ENCODE measurements at regions not wholly inside any gene's neighbourhood (a gene's known extent, or its start where the extent isn't known, plus 50 kb on each side); places are given as distances from the start of the nearest gene placed in this dataset.

DNA sequence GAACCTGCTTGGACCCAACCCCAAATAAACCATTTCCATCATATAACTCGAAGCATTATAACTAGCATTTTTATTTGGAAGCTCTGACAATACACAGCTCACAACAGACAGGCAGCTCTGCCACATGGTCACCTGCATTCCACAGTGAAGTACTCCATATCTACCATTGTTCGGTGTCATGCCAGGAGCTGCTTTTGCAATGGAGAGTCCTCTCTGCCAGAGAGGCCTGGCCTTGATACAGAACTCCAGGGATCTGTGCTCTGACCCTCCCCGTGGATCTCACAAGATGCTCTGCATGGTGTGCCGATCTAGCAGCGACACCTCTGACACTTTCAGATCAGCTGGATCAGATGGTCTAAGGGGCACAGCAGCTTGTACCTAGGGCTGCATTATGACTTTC is 109.6 kb downstream of the SYF2 start:
- TF ChIP-seq, protein P1, sequence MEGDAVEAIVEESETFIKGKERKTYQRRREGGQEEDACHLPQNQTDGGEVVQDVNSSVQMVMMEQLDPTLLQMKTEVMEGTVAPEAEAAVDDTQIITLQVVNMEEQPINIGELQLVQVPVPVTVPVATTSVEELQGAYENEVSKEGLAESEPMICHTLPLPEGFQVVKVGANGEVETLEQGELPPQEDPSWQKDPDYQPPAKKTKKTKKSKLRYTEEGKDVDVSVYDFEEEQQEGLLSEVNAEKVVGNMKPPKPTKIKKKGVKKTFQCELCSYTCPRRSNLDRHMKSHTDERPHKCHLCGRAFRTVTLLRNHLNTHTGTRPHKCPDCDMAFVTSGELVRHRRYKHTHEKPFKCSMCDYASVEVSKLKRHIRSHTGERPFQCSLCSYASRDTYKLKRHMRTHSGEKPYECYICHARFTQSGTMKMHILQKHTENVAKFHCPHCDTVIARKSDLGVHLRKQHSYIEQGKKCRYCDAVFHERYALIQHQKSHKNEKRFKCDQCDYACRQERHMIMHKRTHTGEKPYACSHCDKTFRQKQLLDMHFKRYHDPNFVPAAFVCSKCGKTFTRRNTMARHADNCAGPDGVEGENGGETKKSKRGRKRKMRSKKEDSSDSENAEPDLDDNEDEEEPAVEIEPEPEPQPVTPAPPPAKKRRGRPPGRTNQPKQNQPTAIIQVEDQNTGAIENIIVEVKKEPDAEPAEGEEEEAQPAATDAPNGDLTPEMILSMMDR (IDR thresholded peaks at IDR 0.05; ENCODE audit: poor library complexity, severe bottlenecking) = no peak
- TF ChIP-seq POLR2AphosphoS5 (IDR thresholded peaks at IDR 0.05) (no peak), MXI1 (conservative IDR thresholded peaks at IDR 0.05; ENCODE audit: poor library complexity, severe bottlenecking) (no peak), EZH2 (IDR thresholded peaks at IDR 0.05; ENCODE audit: borderline replicate concordance, insufficient read depth, low read length, poor library complexity, severe bottlenecking) (no peak), EP300 (conservative IDR thresholded peaks at IDR 0.05; ENCODE audit: poor library complexity, severe bottlenecking) (no peak), TAF1 (IDR thresholded peaks at IDR 0.05; ENCODE audit: low read depth) (no peak)
- TF ChIP-seq, protein P2, sequence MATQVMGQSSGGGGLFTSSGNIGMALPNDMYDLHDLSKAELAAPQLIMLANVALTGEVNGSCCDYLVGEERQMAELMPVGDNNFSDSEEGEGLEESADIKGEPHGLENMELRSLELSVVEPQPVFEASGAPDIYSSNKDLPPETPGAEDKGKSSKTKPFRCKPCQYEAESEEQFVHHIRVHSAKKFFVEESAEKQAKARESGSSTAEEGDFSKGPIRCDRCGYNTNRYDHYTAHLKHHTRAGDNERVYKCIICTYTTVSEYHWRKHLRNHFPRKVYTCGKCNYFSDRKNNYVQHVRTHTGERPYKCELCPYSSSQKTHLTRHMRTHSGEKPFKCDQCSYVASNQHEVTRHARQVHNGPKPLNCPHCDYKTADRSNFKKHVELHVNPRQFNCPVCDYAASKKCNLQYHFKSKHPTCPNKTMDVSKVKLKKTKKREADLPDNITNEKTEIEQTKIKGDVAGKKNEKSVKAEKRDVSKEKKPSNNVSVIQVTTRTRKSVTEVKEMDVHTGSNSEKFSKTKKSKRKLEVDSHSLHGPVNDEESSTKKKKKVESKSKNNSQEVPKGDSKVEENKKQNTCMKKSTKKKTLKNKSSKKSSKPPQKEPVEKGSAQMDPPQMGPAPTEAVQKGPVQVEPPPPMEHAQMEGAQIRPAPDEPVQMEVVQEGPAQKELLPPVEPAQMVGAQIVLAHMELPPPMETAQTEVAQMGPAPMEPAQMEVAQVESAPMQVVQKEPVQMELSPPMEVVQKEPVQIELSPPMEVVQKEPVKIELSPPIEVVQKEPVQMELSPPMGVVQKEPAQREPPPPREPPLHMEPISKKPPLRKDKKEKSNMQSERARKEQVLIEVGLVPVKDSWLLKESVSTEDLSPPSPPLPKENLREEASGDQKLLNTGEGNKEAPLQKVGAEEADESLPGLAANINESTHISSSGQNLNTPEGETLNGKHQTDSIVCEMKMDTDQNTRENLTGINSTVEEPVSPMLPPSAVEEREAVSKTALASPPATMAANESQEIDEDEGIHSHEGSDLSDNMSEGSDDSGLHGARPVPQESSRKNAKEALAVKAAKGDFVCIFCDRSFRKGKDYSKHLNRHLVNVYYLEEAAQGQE (IDR thresholded peaks at IDR 0.05; ENCODE audit: borderline replicate concordance) = no peak
